HK-2 (cell line): ENCODE measurements at regions not wholly inside any gene's neighbourhood (a gene's known extent, or its start where the extent isn't known, plus 50 kb on each side); places are given as distances from the start of the nearest gene placed in this dataset.
"Not testable (repeated sequence)": the region's sequence is repeated elsewhere in the genome, so short reads cannot be mapped to it uniquely, and the experiment has no call there.

Experiments
- DNase-seq: peaks from one replicate; pipeline ENCODE4 v3.0.0-alpha.2; 2018; ENCODE audit not compliant: unreplicated experiment

DNA sequence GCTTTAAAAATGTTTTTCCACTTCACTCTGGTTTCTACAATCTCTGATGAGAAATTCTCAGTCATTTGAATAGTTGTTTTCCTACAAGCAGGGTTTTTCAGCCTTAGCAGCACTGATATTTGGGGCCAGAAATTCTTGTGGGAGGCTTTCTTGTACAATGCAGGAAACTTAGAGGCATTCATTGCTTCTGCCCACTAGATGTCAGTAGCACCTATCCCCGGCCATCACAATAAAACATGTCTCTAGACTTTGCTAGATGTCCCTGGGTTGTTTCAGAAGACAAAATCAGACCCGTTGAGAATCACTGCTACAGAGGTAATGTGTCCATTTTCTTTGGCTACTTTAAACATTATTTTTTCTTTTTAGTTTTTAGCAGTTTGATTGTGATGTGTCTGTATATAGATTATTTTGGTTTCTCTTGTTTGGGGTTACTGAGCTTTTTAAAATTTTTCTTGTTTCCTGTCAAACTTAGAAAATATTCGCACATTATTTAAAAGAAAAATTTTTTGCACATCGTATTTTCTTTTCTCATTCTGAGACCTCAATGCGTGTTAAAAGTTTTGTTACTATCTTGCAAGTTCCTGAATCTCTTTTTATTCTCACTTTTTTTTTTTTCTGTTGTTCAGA lies 60.8 kb upstream of the CCDC179 start:
- DNase-seq, result peak; percentile 6

- DNase-seq, result no peak
Measured at GRCh38 chr11:22922672-22923071, 62.4 kb upstream of the CCDC179 start.

- DNase-seq, result no peak
Measured at GRCh38 chr11:22923561-22923960, 63.3 kb upstream of the CCDC179 start.

DNA sequence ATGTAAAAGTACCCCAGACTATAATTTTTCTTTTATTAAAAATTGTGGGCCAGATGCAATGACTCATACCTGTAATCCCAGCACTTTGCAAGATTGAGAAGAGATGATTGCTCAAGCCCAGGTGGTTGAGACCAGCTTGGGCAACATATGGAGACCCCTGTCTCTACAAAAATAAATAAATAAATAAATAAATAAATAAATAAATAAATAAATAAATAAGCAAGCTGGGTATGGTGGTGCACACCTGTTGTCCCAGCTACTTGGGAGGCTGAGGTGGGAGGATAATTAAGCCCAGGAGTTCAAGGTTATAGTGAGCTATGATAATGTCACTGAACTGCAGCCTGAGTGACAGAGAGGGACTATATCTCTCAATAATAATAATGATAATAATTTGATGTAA lies 66.1 kb upstream of the CCDC179 start:
- DNase-seq, result no peak

GRCh38 chr11:22927793-22928192 lies 67.5 kb upstream of the CCDC179 start:
- no peak for DNase-seq

- no peak for DNase-seq
Measured at GRCh38 chr11:22928207-22928917, 68.1 kb upstream of the CCDC179 start.

GRCh38 chr11:22930816-22931594 lies 70.7 kb upstream of the CCDC179 start:
- DNase-seq, result no peak

GRCh38 chr11:22938691-22939090 lies 78.4 kb upstream of the CCDC179 start:
- no peak for DNase-seq

GRCh38 chr11:22941544-22941943 lies 81.3 kb upstream of the CCDC179 start:
- DNase-seq, result not testable (repeated sequence)

GRCh38 chr11:22957786-22958185 lies 97.5 kb upstream of the CCDC179 start:
- no peak for DNase-seq

DNA sequence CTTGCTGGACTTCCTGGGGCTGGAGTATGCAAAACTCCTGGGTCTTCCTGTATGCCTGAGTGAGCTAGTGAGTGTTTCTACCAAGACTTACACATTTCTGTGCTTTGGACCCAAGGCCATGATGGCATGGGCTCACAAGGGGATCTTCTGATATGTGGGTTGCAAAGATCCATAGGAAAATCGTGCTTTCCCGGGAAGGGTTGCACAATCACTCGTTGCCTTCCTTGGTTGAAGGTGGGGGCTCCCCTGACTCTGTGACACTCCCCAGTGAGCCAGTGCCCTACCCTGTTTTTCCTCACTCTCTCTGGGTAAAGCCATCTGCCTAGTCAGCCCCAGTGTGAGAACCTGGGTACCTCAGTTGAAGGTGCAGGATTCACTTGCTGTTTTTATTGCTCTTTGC lies 114.0 kb upstream of the CCDC179 start:
- DNase-seq, result no peak

- peak; percentile 20 for DNase-seq
Measured at GRCh38 chr11:22976146-22976545, 115.9 kb upstream of the CCDC179 start.

- no peak for DNase-seq
Measured at GRCh38 chr11:22982903-22983302, 122.6 kb upstream of the CCDC179 start.

DNA sequence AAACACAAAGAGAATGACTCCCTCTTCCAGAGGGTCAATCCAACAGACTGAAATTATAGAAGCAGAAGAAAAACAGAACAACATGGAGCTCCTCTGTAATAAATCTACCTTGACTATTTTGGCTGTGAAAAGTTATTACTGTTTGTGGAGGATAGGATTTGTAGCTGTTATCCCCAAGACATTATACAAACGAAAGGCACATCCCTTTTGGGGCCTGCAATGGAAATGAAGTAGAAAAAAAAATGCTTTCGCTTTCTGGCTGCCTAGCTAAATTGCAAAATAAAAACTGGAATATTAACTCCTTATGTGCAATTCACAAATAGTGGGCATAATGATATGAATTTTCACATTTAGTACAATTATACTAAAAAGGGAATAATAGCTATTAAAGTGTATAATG lies 123.8 kb upstream of the CCDC179 start:
- no peak for DNase-seq

GRCh38 chr11:22989371-22989770 lies 129.1 kb upstream of the CCDC179 start:
- DNase-seq, result no peak

- DNase-seq, result no peak
Measured at GRCh38 chr11:22991196-22991595, 130.9 kb upstream of the CCDC179 start.

DNA sequence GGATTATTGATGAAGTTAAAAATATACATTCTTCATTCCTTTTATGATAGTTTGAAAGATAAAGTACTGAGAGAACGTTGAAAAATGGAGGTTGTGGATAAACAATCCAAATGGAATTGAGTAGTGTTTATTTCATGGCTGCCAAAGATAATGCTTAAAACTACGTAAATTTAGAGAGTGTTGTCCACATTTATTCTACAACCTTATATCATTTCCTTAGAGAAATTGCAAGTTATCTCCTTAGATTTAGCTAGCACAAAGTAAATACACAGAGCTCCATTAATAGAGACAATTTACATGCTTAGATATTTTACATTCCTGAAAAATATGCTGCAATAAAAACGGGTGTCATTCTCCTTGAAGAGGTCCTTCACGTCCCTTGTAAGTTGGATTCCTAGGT lies 146.5 kb upstream of the CCDC179 start:
- no peak for DNase-seq

DNA sequence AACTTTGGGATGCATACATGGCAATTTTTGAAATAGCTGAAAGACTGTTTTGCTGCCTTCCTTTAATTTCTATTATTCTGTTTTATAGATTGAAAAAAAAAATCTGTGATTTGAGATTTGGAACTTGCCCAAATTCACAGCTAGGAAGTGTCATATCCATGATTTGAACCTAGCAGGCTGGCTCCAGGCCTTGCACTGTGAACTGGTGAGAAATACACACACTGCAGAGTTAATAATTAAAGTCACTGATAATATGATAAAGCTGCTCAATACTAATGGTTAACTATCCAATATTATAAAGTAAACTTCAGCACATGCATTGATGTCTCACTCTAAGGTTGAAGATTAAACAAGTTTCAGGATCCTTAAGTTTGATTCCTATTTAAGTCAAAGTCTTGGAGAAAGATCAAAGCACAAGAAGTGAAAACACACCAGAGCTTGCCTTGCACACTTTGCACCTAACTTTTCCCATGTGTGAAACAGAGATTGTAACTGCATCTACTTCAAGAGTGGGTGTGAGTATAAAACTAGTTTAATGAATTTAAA lies 150.6 kb upstream of the CCDC179 start:
- DNase-seq, result no peak

DNA sequence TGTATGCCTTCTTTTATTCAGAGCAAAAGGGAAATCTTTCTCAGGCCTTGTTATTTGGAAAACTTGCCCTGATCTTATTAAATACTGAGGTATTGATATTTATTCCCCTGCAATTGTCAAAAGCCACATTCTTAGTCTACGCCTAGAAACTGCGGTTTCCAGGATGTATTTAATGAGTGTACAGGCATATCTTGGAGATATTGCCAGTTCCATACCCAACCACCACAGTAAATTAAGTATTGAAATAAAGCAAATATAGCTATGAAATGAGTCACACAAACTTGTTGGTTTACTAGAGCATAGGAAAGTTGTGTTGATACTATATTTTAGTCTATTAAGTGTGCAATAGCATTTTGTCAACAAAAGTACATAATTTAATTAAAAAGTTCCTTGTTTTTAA lies 152.7 kb upstream of the CCDC179 start:
- DNase-seq, result no peak

DNA sequence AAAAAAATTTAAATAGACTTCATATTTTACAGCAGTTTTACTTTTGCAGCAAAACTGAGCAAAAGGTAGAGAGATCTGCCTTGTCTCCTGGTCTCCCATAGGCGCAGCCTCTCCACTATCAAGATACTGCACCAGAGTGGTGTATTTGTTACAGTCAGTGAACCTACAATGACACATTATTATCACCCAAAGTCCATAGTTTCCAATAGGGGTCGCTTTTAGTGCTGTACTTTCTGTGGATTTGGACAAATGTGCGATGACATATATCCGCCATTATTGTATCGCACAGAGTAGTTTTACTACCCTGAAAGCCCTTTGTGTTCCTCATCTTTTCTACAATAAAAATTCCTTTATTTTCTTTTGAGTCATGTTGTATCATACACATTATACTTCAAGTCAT lies 153.2 kb upstream of the CCDC179 start:
- no peak for DNase-seq

DNA sequence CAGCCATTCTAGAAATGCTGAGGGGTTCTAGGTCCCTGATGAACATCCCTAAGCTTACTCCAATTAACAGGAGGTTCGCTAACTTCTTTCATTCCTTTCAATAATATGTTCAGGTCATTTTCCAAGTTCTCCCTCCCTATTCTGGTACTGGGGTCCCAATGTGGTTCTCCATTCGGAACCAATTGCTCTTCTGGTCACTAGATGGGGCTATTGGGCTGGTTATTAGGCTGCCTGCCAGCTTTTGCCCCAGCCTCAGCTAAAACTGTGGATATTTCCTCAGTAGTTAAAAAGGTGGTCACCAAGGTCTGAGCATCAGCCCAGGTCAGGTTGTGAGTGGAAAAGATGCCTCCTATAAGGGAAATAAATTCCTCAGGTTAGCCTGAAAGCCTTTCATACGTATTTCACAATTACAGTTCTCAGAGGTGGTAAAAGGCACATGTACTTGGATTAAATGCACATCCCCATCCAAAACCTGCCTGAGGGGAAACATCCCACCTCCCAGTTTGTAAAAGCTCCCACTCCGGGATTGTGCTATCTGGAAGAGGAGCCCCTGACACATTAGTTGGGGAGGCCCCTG lies 161.1 kb upstream of the CCDC179 start:
- DNase-seq, result peak; percentile 10

- DNase-seq, result no peak
Measured at GRCh38 chr11:23022854-23023253, 162.6 kb upstream of the CCDC179 start.
